Fibroblast of lung (primary cell): ENCODE measurements at regions not wholly inside any gene's neighbourhood (a gene's known extent, or its start where the extent isn't known, plus 50 kb on each side); places are given as distances from the start of the nearest gene placed in this dataset.

Experiments used
- DNase-seq, 2 donors: peaks; one replicate each; pipeline versions ENCODE4 v3.0.0 to v3.0.0-alpha.2; 2010; ENCODE audit warnings: low read depth in 2 of 2
- H2AFZ ChIP-seq: 2 replicates; pipeline ENCODE4 v1.5.1; 2012; ENCODE audit warnings: low read length, control low read depth, inconsistent platforms
- H3K27ac ChIP-seq: 2 replicates; pipeline ENCODE4 v1.5.1; 2011; ENCODE audit warnings: low read length, control low read depth; ENCODE audit not compliant: insufficient read depth
- H3K27me3 ChIP-seq: 2 replicates; pipeline ENCODE4 v1.5.1; 2011; ENCODE audit warnings: mild to moderate bottlenecking, low read length; ENCODE audit not compliant: control insufficient read depth, insufficient read depth
- H3K36me3 ChIP-seq: 2 replicates; pipeline ENCODE4 v1.5.1; 2011; ENCODE audit warnings: low read length; ENCODE audit not compliant: control insufficient read depth, insufficient read depth
- H3K4me1 ChIP-seq: 2 replicates; pipeline ENCODE4 v1.5.1; 2011; ENCODE audit warnings: low read length; ENCODE audit not compliant: control insufficient read depth, insufficient read depth; ENCODE audit errors: extremely low read depth
- H3K4me2 ChIP-seq: 2 replicates; pipeline ENCODE4 v1.5.1; 2011; ENCODE audit warnings: low read length, control low read depth; ENCODE audit not compliant: insufficient read depth; ENCODE audit errors: extremely low read depth
- H3K4me3 ChIP-seq, 4 experiments: fragments of 200-600 bp in 1 of 4; sonication (generic) in 1 of 4; replicated peaks in 1 of 4; 2 replicates each; pipeline ENCODE4 v1.5.1; 2011 to 2016; ENCODE audit warnings: low read length in 4 of 4, low read depth in 3 of 4, mild to moderate bottlenecking in 3 of 4, control low read depth in 2 of 4, inconsistent platforms in 1 of 4, mixed read lengths in 1 of 4; ENCODE audit not compliant: insufficient read depth in 1 of 4; ENCODE audit errors: control extremely low read depth in 1 of 4
- H3K79me2 ChIP-seq: 2 replicates; pipeline ENCODE4 v1.5.1; 2012; ENCODE audit warnings: mild to moderate bottlenecking, low read length, inconsistent platforms; ENCODE audit not compliant: control insufficient read depth, insufficient read depth
- H3K9ac ChIP-seq: 2 replicates; pipeline ENCODE4 v1.5.1; 2011; ENCODE audit warnings: mild to moderate bottlenecking, low read length, control low read depth; ENCODE audit not compliant: insufficient read depth
- H3K9me3 ChIP-seq: 2 replicates; pipeline ENCODE4 v1.5.1; 2012; ENCODE audit warnings: low read depth, low read length; ENCODE audit not compliant: control insufficient read depth, insufficient read depth
- H4K20me1 ChIP-seq: 2 replicates; pipeline ENCODE4 v1.5.1; 2011; ENCODE audit warnings: low read length; ENCODE audit not compliant: control insufficient read depth, insufficient read depth; ENCODE audit errors: extremely low read depth
- CTCF ChIP-seq, 2 donors: IDR thresholded peaks in 1 of 2; conservative IDR thresholded peaks in 1 of 2; 1 replicate in 1 of 2; 2 replicates in 1 of 2; pipeline ENCODE4 v1.5.1; 2011 to 2012; ENCODE audit warnings: low read length in 2 of 2, control low read depth in 1 of 2, inconsistent platforms in 1 of 2, low read depth in 1 of 2, mild to moderate bottlenecking in 1 of 2
- EZH2 ChIP-seq: IDR thresholded peaks from 2 replicates; pipeline ENCODE4 v1.5.1; 2012; ENCODE audit warnings: low read length, control low read depth, mild to moderate bottlenecking; ENCODE audit errors: missing control alignments

- H2AFZ ChIP-seq, result no peak overlapping the region
- no peak for TF ChIP-seq CTCF (conservative IDR thresholded peaks at IDR 0.05 in 1 of 2, IDR thresholded peaks at IDR 0.05 in 1 of 2; ENCODE audit: low read depth in 1 of 2, low read length in 2 of 2)
- TF ChIP-seq EZH2, result no peak
- no peaks in the 10 kb centered on the region for H3K36me3 ChIP-seq
- peaks cover 2% of the 10 kb centered on the region for H3K27me3 ChIP-seq
- H3K4me3 ChIP-seq, result no peak overlapping the region
- H4K20me1 ChIP-seq, result no peaks in the 10 kb centered on the region
- DNase-seq, result no peak
- H3K9ac ChIP-seq, result no peak overlapping the region
- no peak overlapping the region for H3K4me2 ChIP-seq
- H3K79me2 ChIP-seq, result no peaks in the 10 kb centered on the region
- peaks cover 3% of the 10 kb centered on the region for H3K4me1 ChIP-seq
- H3K9me3 ChIP-seq, result no peaks in the 10 kb centered on the region
- H3K27ac ChIP-seq, result no peak overlapping the region
Measured at GRCh38 chr13:23952796-23953195, 55.5 kb upstream of the C1QTNF9B start.

DNA sequence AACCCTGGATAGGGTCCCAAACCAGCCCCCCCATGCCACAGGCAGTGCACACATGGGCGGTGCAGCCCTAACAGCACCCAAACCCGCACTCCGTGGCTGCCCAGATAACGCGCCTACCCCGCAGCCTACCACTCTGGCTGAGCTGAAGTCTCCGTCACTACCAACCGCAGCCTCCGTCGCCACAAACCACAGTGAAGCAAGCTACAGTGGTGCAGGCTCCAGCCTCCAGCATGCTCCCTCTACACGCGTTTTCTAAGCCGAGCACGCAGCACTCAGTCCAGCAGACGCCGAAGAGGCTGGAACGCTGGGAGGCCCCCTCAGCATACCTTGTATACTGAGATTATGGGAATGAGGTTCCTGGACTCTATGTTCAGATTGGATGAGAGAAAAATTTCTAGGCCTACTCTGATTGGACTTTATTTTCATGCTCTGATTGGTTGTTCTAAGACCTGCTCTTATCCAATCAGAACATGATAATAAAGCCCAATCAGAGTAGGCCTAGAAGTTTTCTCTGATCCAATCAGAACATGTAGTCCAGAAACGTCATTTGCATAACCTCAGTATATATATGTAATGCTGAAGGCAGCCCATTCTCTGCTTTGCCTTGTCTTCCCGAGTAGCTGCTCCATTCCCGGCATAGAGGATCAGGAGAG lies 56.7 kb upstream of the C1QTNF9B start:
- no peak for TF ChIP-seq EZH2
- TF ChIP-seq CTCF (conservative IDR thresholded peaks at IDR 0.05 in 1 of 2, IDR thresholded peaks at IDR 0.05 in 1 of 2; ENCODE audit: low read depth in 1 of 2, low read length in 2 of 2), result no peak
- no peak overlapping the region for H3K4me3 ChIP-seq

DNA sequence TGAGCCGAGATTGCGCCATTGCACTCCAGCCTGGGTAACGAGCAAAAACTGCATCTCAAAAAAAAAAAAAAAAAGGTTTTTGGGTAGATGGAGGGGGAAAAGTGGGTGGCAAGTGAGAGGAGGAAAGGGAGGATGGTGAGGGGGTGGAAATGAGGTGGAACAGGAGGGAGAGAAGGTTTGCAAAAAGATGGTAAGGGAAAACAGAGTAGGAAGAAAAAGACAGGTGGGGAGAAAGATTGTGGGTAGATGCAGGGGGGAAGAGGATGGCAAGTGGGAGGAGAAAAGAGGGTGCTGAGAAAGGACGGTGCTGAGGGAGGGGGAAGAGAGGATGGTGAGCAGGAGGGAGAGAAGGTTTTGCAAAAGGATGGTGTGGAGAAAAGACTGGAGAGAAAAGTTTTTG lies 57.8 kb upstream of the C1QTNF9B start:
- no peaks in the 10 kb centered on the region for H4K20me1 ChIP-seq
- DNase-seq, result no peak
- no peaks in the 10 kb centered on the region for H3K9me3 ChIP-seq
- no peak overlapping the region for H3K27ac ChIP-seq
- H3K79me2 ChIP-seq, result no peaks in the 10 kb centered on the region
- no peak for TF ChIP-seq CTCF (conservative IDR thresholded peaks at IDR 0.05 in 1 of 2, IDR thresholded peaks at IDR 0.05 in 1 of 2; ENCODE audit: low read depth in 1 of 2, low read length in 2 of 2)
- no peak for TF ChIP-seq EZH2
- H3K4me1 ChIP-seq, result peaks cover 3% of the 10 kb centered on the region
- H3K27me3 ChIP-seq, result peaks cover 2% of the 10 kb centered on the region
- no peak overlapping the region for H3K4me3 ChIP-seq
- no peak overlapping the region for H3K9ac ChIP-seq
- no peak overlapping the region for H3K4me2 ChIP-seq
- H2AFZ ChIP-seq, result no peak overlapping the region
- H3K36me3 ChIP-seq, result no peaks in the 10 kb centered on the region

More for the DNA sequence above, 56.7 kb upstream of the C1QTNF9B start:
- H3K9ac ChIP-seq, result no peak overlapping the region
- no peaks in the 10 kb centered on the region for H3K36me3 ChIP-seq
- no peak overlapping the region for H3K27ac ChIP-seq
- no peak overlapping the region for H3K4me2 ChIP-seq
- no peak overlapping the region for H2AFZ ChIP-seq
- H3K9me3 ChIP-seq, result no peaks in the 10 kb centered on the region
- peaks cover 3% of the 10 kb centered on the region for H3K4me1 ChIP-seq
- no peaks in the 10 kb centered on the region for H4K20me1 ChIP-seq
- H3K27me3 ChIP-seq, result peaks cover 2% of the 10 kb centered on the region
- no peaks in the 10 kb centered on the region for H3K79me2 ChIP-seq
- no peak for DNase-seq
